Stimulated activated effector memory CD8-positive, alpha-beta T cell treated with anti-CD3 and anti-CD28 coated beads, Interleukin-12 subunit alpha, Interleukin-12 subunit beta, amount 100 ng/mL, for 72 hours (primary cell): ENCODE measurements at regions not wholly inside any gene's neighbourhood (a gene's known extent, or its start where the extent isn't known, plus 50 kb on each side); places are given as distances from the start of the nearest gene placed in this dataset.
A peak's percentile ranks its signal among the peaks of the same experiment; 100 is the strongest.
"Not testable (repeated sequence)": the region's sequence is repeated elsewhere in the genome, so short reads cannot be mapped to it uniquely, and the experiment has no call there.

Experiments
- ATAC-seq: fragments of 150-1000 bp; cut with Tn5 transposase; 2 replicates; pipeline ENCODE4 v1.10.0; 2021
- DNase-seq, 2 donors: peaks; one replicate each; pipeline ENCODE4 v3.0.0; 2021 to 2022; ENCODE audit warnings: low spot score in 2 of 2
- H3K27ac Mint-ChIP-seq: one replicate; pipeline ENCODE4 v1.8.0; 2022; ENCODE audit warnings: mild to moderate bottlenecking, mixed read lengths
- H3K36me3 Mint-ChIP-seq: one replicate; pipeline ENCODE4 v1.8.0; 2022; ENCODE audit warnings: mild to moderate bottlenecking, mixed read lengths
- H3K4me1 Mint-ChIP-seq: one replicate; pipeline ENCODE4 v1.8.0; 2022; ENCODE audit warnings: mixed read lengths
- H3K4me3 Mint-ChIP-seq: one replicate; pipeline ENCODE4 v1.8.0; 2022; ENCODE audit warnings: mild to moderate bottlenecking, mixed read lengths
- H3K9me3 Mint-ChIP-seq: one replicate; pipeline ENCODE4 v1.8.0; 2022; ENCODE audit warnings: mixed read lengths

DNA sequence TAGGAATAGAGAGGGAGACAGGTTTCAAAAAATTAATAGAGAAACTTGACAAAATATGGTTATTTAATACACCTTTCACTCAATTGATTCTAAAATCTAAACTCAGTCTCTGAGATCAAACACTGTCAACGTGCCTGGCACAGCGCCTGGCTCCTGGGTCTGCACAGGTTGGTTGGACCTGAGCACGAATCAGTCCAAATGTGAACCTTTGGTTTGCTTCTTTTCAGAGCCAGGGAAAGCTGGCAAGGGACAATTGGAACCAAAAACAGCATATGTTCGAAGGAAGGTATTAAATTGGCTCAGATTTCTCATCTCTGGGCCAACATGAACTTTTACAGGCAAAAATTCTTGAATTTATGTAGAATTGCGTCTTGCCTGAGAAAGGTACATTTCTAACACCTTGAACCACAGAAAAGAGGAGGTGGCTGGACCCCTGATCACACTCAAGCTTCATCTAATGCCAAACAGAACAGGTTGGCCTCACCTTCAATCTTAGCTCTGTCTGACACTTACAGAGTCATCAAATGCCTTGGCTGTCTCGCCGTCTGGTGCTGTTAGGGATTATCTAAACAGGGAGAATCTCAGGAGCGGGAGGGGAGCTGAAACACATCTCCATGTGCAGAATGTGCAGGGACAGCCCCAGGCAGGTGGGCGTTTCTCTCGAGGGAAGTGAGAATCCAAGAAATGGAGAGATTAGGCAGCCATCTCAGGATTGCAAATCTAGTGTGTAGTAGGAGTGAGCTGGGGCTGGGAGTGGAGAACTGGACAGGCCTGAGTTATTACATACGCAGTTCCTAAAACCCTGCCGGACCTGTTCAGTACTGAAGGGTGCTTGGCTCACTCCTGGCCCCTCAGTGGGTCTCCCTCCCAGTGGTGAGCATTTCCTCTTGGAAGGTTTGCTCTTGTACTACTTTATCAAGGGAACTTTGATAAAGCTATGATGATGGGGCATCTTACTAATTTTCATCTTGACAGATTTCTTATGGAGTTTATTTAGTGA, 442.2 kb upstream of the B3GAT1 start:
- H3K27ac Mint-ChIP-seq: no peak overlapping the region
- no peak overlapping the region for H3K4me3 Mint-ChIP-seq
- H3K4me1 Mint-ChIP-seq: no peaks in the 10 kb centered on the region
- no peaks in the 10 kb centered on the region for H3K9me3 Mint-ChIP-seq
- DNase-seq (no peak), ATAC-seq (no peak)
- H3K36me3 Mint-ChIP-seq: peaks cover 5% of the 10 kb centered on the region

DNA sequence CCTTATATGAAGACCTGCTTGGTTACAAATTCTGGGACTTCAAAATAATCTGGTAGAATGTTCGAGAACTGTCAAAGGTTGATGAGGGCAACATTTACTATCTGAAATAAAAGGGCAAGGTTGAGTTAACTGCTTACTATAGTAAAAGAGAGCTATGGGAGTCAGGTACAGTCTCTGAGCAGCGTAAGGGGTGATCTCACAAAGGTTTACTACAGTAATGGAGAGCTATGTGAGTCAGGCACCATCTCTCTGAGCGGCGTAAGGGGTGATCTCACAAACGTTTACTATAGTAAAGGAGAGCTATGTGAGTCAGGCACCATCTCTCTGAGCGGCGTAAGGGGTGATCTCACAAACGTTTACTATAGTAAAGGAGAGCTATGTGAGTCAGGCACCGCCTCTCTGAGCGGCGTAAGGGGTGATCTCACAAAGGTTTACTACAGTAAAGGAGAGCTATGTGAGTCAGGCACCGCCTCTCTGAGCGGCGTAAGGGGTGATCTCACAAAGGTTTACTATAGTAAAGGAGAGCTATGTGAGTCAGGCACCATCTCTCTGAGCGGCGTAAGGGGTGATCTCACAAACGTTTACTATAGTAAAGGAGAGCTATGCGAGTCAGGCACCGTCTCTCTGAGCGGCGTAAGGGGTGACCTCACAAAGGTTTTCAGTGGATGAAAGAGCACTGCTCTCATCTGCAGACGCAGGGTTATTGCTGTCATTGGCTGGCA, 439.6 kb upstream of the B3GAT1 start:
- H3K27ac Mint-ChIP-seq, ATAC-seq, H3K36me3 Mint-ChIP-seq, H3K4me3 Mint-ChIP-seq, H3K4me1 Mint-ChIP-seq, H3K9me3 Mint-ChIP-seq, DNase-seq: not testable (repeated sequence)

DNA sequence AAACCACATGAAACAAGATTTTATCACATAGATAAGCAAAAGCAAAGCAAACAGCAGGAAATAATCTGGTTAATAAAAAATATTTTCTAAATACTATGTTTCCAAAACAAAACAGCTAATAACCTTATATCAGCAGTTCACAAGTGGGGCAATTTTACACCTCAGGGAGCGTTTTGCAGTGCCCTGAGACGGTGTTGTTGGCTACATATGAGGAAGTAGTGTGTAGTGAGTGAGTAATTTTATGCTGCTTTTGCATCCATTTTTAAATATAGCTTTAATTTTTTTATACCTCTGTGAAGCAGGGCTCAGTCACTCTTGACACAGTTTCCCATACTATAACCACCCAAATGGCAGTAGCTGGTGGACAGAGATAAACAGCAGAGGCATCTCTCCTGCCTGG, 438.5 kb upstream of the B3GAT1 start:
- Mint-ChIP-seq H3K36me3 (peaks cover 5% of the 10 kb centered on the region), H3K4me3 (no peak overlapping the region), H3K4me1 (no peaks in the 10 kb centered on the region), H3K9me3 (no peaks in the 10 kb centered on the region), H3K27ac (no peak overlapping the region)
- DNase-seq: no peak
- no peak for ATAC-seq

DNA sequence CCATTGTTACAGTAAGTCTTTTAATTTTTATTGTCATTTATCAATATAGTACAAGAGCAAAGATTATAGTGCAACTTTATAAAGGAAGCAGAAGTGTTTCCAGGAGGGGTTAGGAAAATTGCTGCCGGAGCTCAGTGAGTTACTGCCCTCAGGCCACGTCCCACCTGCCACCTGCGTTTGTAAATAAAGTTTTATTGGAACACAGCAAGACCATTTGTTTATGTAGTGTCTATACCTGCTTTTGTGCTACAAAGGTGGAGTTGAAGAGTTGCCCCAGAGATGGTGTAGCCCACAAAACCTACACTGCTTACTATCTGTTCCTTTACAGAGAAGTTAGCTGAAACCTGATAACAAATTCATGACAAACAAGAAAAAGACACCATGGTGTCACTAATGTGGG, 437.8 kb upstream of the B3GAT1 start:
- Mint-ChIP-seq H3K4me3 (no peak overlapping the region), H3K36me3 (peaks cover 5% of the 10 kb centered on the region)
- no peak for ATAC-seq

DNA sequence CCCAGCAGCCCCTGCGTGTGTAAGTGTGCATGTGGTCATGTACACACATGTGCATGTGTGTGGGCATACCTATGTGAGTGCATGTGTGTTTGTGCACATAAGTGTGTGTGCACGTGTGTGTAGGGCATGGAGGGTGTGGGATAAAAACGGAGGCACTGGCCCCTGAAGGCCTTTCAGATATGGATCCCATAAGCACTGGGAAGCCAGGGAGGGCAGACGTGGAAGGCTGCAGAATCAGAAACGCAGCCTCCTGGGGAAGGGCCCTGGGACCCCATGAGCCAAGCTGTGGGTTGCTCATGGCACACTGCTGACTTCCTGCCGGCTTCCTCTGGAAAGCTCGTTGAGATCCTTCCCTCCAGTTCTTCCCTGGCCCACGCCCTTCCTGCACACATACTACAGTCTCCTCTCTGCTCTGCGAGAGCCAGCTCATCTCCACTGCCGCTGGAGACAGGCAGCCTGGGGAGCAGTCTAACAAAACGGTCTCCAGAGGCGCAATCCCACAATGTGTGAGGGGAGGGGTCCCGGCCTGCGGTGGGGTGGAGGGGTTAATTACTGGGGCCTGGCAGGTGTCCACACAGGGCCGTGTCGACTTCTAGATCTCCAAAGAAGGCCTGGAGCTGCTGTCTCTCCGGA, 435.2 kb upstream of the B3GAT1 start:
- DNase-seq (no peak), ATAC-seq (no peak)
- Mint-ChIP-seq H3K9me3 (no peaks in the 10 kb centered on the region), H3K27ac (no peak overlapping the region), H3K4me3 (no peak overlapping the region), H3K36me3 (no peaks in the 10 kb centered on the region), H3K4me1 (no peaks in the 10 kb centered on the region)

More for the DNA sequence above, 437.8 kb upstream of the B3GAT1 start:
- no peaks in the 10 kb centered on the region for H3K9me3 Mint-ChIP-seq
- no peak overlapping the region for H3K27ac Mint-ChIP-seq
- H3K4me1 Mint-ChIP-seq: no peaks in the 10 kb centered on the region
- DNase-seq: no peak

DNA sequence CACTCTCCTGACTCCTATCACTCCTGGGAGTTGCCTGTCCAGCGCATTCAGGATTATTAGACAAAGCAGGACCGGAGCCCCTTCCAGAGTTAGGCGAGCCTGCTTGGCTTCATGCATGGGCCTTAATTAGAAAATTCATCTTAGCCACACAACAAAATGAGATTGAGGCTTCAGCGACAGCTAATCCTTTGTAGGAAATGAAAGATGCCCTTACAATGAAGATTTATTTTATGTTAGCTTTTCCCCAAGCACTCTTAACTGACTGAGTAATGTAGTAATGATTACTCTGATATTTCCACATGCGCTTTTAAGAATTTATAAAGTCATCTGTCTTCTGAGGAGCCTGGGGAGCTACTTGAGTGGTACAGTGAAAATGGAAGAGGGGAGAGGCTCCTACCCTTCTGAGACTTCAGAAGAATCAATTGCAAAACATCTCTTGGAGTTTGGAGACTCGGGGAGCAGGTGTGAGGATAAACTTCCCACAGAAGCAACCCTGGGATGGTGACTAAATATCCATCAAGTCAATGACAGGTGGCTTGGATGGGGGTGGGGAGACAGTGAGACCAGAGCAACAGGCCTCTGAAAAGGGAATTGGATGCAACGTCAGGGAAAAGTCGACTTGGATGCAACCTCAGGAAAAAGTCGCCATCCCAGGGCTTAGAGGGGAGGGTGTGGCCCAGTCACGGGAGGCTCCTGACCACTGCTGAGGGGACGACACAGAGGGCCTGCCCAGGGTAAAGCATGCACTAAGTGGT, 434.5 kb upstream of the B3GAT1 start:
- Mint-ChIP-seq H3K27ac (no peak overlapping the region), H3K4me3 (no peak overlapping the region), H3K9me3 (no peaks in the 10 kb centered on the region), H3K4me1 (no peaks in the 10 kb centered on the region), H3K36me3 (no peaks in the 10 kb centered on the region)
- ATAC-seq: no peak
- DNase-seq: peak in 1 of 2 donors; percentile 25

DNA sequence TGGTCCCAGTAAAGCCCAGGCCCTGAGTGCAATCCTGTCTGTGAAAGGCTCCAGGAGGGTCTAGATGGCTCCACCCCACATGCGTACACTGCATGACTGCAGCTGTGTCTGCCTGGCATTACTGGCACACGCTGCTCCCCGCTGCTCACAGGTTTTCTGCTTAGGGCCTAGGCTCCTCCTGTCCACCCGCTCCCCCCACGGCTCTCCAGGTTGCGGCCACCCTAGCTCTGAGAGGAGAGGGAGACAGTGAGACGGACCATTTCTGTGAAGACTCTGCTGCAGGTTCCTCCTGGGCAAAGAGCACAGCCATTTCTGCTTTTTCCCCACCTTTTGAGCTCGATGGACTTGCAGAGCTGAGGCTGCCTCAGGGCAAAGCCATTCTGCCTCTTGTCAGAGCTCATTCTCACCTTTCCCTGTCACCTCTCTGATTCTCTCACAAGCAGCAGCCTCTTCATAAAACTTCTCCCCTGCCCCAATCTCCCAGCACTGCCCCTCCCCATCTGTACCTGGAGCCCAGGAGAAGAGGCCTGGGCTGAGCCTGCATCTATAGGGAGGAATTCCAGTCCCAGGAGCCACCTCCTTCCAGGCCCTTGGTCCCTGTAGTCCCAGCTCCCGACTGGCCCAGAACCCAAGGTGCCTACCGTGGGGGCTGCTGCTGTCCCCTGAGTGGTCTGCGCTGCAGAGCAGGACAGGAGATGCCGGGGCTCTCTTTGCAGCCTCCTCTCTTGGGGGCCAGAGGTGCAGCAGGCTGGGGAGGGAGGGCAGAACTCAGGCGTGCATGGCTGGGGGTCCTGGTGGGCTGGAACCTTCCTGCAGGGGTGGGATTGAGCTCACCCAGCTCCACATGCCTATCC, 433.7 kb upstream of the B3GAT1 start:
- Mint-ChIP-seq H3K9me3 (no peaks in the 10 kb centered on the region), H3K27ac (no peak overlapping the region), H3K4me1 (no peaks in the 10 kb centered on the region), H3K36me3 (no peaks in the 10 kb centered on the region), H3K4me3 (no peak overlapping the region)
- DNase-seq (peak in 1 of 2 donors; percentile 15), ATAC-seq (no peak)

DNA sequence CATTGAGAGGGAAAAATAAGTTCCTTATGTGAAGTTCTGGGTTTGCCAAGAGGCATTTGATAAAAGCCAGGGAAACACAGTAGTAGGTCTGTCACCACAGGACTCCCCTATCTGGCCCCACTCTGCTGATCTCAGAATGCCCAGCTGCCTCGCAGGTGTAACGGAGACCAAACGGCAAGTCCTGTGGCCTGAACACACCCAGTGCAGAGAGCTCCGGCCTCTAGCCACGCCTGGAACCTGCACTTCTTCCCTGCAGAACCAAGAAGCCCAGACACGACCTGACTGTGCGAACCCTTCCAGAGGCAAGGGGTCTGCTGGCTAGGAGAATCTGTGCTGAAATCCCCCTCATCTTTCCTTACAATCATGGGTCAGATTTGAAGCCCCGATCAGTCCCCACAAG, 432.8 kb upstream of the B3GAT1 start:
- no peaks in the 10 kb centered on the region for H3K36me3 Mint-ChIP-seq
- ATAC-seq (no peak), DNase-seq (no peak)
- H3K27ac Mint-ChIP-seq: no peak overlapping the region
- H3K4me3 Mint-ChIP-seq: no peak overlapping the region
- no peaks in the 10 kb centered on the region for H3K4me1 Mint-ChIP-seq
- no peaks in the 10 kb centered on the region for H3K9me3 Mint-ChIP-seq

DNA sequence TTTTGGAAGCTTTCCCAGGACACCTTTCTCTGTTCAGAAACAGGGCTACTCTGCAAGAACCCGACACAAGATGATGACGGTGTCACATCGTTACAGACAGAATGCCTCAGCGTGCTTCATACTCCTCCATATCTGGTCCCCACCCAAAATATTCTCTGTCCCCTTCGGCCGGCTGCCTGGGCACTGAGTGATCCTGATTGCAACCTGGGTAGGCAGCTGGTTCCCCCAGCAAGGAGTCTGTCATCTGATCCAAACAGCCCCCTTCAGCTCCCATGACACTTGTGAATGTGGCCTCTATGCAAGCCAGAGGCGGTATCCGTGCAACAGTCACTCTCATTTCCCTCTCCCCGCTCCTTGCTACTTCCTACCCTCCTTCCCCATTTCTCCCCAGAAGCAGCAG, 431.7 kb upstream of the B3GAT1 start:
- ATAC-seq: no peak
- Mint-ChIP-seq H3K27ac (no peak overlapping the region), H3K9me3 (no peaks in the 10 kb centered on the region), H3K36me3 (no peaks in the 10 kb centered on the region), H3K4me3 (no peak overlapping the region), H3K4me1 (no peaks in the 10 kb centered on the region)
- DNase-seq: no peak

DNA sequence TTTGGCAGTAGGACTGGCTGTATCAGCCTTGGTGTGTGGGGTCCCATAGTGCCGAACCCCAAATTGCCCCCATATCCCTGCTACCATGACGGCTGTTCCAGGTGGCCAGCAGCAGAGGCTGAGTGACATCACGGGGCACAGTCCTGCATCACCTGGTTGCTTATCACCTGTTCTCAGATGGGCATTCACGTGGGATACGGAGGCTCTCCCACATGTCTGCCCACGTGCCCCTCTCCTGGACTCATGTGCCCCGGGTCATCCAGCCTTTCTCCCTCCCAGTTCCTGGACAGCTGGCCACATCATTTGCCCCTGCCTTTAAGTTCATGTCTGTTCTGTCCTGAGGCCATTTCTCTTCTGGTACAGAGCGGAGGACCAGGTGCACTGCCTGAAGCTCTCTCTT, 431.0 kb upstream of the B3GAT1 start:
- H3K27ac Mint-ChIP-seq: no peak overlapping the region
- no peak overlapping the region for H3K4me3 Mint-ChIP-seq
- ATAC-seq (no peak), DNase-seq (no peak)
- no peaks in the 10 kb centered on the region for H3K4me1 Mint-ChIP-seq
- H3K9me3 Mint-ChIP-seq: no peaks in the 10 kb centered on the region
- no peaks in the 10 kb centered on the region for H3K36me3 Mint-ChIP-seq

DNA sequence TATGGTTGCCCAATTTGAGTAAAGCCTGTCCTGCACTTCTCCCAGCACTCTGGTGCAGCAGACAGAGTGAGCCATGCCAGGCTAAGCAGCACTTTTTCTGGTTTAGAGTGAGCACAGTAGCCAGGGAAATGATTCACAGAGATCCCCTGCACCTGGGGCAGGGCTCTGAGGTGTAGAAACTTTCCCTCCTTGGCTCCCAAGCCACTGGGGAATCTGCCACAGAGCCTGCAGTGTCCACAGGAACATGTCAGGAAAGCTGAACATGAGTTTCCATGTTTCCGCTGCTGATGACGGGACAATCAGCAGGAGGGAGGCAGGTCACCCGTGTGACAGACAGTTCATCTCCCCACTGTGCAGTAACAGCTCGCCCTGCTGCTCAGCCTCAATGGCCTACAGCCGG, 429.9 kb upstream of the B3GAT1 start:
- H3K4me1 Mint-ChIP-seq: no peaks in the 10 kb centered on the region
- DNase-seq: no peak
- H3K36me3 Mint-ChIP-seq: no peaks in the 10 kb centered on the region
- ATAC-seq: no peak
- H3K27ac Mint-ChIP-seq: no peak overlapping the region
- H3K9me3 Mint-ChIP-seq: no peaks in the 10 kb centered on the region
- H3K4me3 Mint-ChIP-seq: no peak overlapping the region

DNA sequence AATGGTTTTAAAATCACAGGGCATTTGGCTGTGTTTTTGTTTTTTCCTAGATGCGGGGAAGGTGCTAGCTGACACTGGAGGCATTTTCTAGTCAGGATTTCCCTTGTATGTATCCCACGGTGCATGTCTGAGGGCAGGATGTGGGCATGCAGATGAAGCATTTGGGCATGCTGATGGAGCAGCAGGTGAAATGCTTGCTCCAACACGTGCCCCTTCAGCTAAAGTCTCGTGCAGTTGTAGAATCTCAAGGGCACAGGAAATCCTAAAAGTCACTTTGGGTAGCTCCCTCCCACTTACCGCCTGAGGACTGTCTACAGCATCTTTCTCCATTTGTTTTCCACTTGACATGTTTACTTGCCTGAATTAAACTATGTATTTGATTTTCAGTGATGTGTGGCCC, 429.4 kb upstream of the B3GAT1 start:
- Mint-ChIP-seq H3K36me3 (no peaks in the 10 kb centered on the region), H3K9me3 (no peaks in the 10 kb centered on the region)

DNA sequence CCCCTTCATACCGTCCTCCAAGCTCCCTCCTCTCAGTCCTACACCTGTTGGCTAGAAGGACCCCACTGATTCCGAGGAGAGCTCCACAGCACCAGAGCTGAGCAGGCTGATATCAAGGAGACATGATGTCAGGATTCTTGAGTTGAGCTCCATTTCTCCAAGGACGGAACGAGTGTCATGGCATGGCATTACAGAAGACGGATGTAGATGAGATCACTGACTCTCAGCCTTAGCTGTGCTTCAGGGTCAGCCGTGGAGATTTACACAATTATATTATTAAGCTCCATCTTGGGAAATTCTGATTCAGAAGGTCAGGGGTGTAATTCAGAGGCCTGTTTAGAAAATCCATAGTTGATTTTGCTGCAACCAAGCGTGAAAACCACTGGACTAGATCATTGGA, 428.9 kb upstream of the B3GAT1 start:
- Mint-ChIP-seq H3K36me3 (no peaks in the 10 kb centered on the region), H3K4me1 (no peaks in the 10 kb centered on the region), H3K27ac (no peak overlapping the region), H3K9me3 (no peaks in the 10 kb centered on the region), H3K4me3 (no peak overlapping the region)
- DNase-seq (peak in 1 of 2 donors; percentile 10), ATAC-seq (no peak)

More for the DNA sequence above, 429.4 kb upstream of the B3GAT1 start:
- DNase-seq (peak in 1 of 2 donors; percentile 0), ATAC-seq (no peak)
- H3K27ac Mint-ChIP-seq: no peak overlapping the region
- no peak overlapping the region for H3K4me3 Mint-ChIP-seq
- no peaks in the 10 kb centered on the region for H3K4me1 Mint-ChIP-seq

DNA sequence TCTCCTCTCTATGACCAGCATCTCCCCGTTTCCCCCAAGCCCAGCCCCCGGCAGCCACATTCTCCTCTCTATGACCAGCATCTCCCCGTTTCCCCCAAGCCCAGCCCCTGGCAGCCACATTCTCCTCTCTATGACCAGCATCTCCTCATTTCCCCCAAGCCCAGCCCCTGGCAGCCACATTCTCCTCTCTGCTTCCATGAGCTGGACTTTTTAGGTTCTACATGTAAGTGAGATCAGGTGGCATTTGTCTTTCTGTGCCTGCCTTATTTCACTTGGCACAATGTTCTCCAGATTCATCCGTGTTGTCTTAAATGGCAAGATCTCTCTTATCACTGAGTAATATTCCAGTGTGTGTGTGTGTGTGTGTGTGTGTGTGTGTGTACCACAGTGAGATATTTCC, 428.1 kb upstream of the B3GAT1 start:
- not testable (repeated sequence) for H3K9me3 Mint-ChIP-seq, DNase-seq, H3K4me3 Mint-ChIP-seq, H3K4me1 Mint-ChIP-seq, H3K27ac Mint-ChIP-seq, ATAC-seq, H3K36me3 Mint-ChIP-seq
